GM18519 (cell line): ENCODE measurements at regions not wholly inside any gene's neighbourhood (a gene's known extent, or its start where the extent isn't known, plus 50 kb on each side); places are given as distances from the start of the nearest gene placed in this dataset.
A peak's percentile ranks its signal among the peaks of the same experiment; 100 is the strongest.

Experiments used
- ATAC-seq: cut with Tn5 transposase; IDR thresholded peaks from one replicate; pipeline ENCODE4 v1.9.1; 2021; ENCODE audit warnings: mild to moderate bottlenecking, moderate library complexity; ENCODE audit not compliant: unreplicated experiment, low FRiP score

- no peak for ATAC-seq
These were observed 83.9 kb upstream of the DUSP22 start for GRCh38 chr6:208364-208763.

- ATAC-seq: no peak
These were observed 83.3 kb upstream of the DUSP22 start for GRCh38 chr6:208938-209337.

- peak; percentile 70 for ATAC-seq
These were observed 82.7 kb upstream of the DUSP22 start for GRCh38 chr6:209432-210103.

GRCh38 chr6:210104-210456 lies 82.2 kb upstream of the DUSP22 start:
- no peak for ATAC-seq

GRCh38 chr6:210778-211374 lies 81.4 kb upstream of the DUSP22 start:
- ATAC-seq: no peak

- ATAC-seq: no peak
These were observed 80.3 kb upstream of the DUSP22 start for GRCh38 chr6:211871-212497.

GRCh38 chr6:213284-213683 lies 79.0 kb upstream of the DUSP22 start:
- ATAC-seq: no peak

GRCh38 chr6:214428-214827 lies 77.9 kb upstream of the DUSP22 start:
- no peak for ATAC-seq

- ATAC-seq: no peak
These were observed 76.8 kb upstream of the DUSP22 start for GRCh38 chr6:215335-216034.

- no peak for ATAC-seq
These were observed 75.1 kb upstream of the DUSP22 start for GRCh38 chr6:217048-217659.

- ATAC-seq: no peak
These were observed 73.9 kb upstream of the DUSP22 start for GRCh38 chr6:218153-219018.

- no peak for ATAC-seq
These were observed 73.2 kb upstream of the DUSP22 start for GRCh38 chr6:219019-219570.

GRCh38 chr6:219641-220198 lies 72.6 kb upstream of the DUSP22 start:
- ATAC-seq: no peak

- ATAC-seq: no peak
These were observed 72.0 kb upstream of the DUSP22 start for GRCh38 chr6:220312-220711.

GRCh38 chr6:220721-221475 lies 71.4 kb upstream of the DUSP22 start:
- ATAC-seq: no peak

GRCh38 chr6:221531-222349 lies 70.5 kb upstream of the DUSP22 start:
- no peak for ATAC-seq

GRCh38 chr6:222468-222867 lies 69.8 kb upstream of the DUSP22 start:
- ATAC-seq: no peak

- no peak for ATAC-seq
These were observed 69.2 kb upstream of the DUSP22 start for GRCh38 chr6:223136-223535.
